Vagina (tissue), 2 donors: ENCODE measurements at regions not wholly inside any gene's neighbourhood (a gene's known extent, or its start where the extent isn't known, plus 50 kb on each side); places are given as distances from the start of the nearest gene placed in this dataset.

ENCODE experiments used
- DNase-seq, 2 donors: peaks; one replicate each; pipeline ENCODE4 v3.0.0-alpha.2; 2017; ENCODE audit errors: extremely low spot score in 2 of 2
- H3K27ac ChIP-seq: fragments of 200-600 bp; sonication (generic); one replicate; pipeline ENCODE4 v1.5.1; 2019
- H3K27me3 ChIP-seq: fragments of 200-600 bp; sonication (generic); one replicate; pipeline ENCODE4 v1.5.1; 2019
- H3K36me3 ChIP-seq, 2 donors: fragments of 200-600 bp; sonication (generic); one replicate each; pipeline ENCODE4 v1.5.1; 2017 to 2019
- H3K4me1 ChIP-seq: fragments of 200-600 bp; sonication (generic); one replicate; pipeline ENCODE4 v1.5.1; 2019
- H3K4me3 ChIP-seq, 2 donors: fragments of 200-600 bp; sonication (generic); 1 replicate in 1 of 2; 2 replicates in 1 of 2; pipeline ENCODE4 v1.5.1; 2016 to 2019
- H3K9me3 ChIP-seq: fragments of 200-600 bp; sonication (generic); one replicate; pipeline ENCODE4 v1.5.1; 2019
- POLR2A ChIP-seq, 2 donors: fragments of 450-650 bp; IDR thresholded peaks; one replicate each; pipeline ENCODE4 v1.6.1; 2017; ENCODE audit warnings: antibody characterized with exemption in 2 of 2, mild to moderate bottlenecking in 2 of 2, moderate library complexity in 2 of 2
- POLR2AphosphoS5 ChIP-seq, 2 donors: sonication (generic); formaldehyde crosslinking; IDR thresholded peaks; one replicate each; pipeline ENCODE4 v1.9.0; 2017; ENCODE audit warnings: antibody characterized with exemption in 2 of 2, mild to moderate bottlenecking in 2 of 2, low read depth in 1 of 2; ENCODE audit not compliant: insufficient read depth in 1 of 2
- intact Hi-C: fragments of 100-400 bp; cut with DNase I; formaldehyde crosslinking; loops from one replicate; pipeline ENCODE4 v1.15.1; 2023
- TF ChIP-seq, protein P1 (sequence below), 3 experiments: fragments of 450-650 bp in 2 of 3; fragments of 200-600 bp in 1 of 3; sonication (generic) in 1 of 3; IDR thresholded peaks; one replicate each; pipeline ENCODE4 v1.5.1; 2017 to 2019; ENCODE audit warnings: antibody characterized with exemption in 3 of 3, mild to moderate bottlenecking in 2 of 3, moderate library complexity in 2 of 3

DNA sequence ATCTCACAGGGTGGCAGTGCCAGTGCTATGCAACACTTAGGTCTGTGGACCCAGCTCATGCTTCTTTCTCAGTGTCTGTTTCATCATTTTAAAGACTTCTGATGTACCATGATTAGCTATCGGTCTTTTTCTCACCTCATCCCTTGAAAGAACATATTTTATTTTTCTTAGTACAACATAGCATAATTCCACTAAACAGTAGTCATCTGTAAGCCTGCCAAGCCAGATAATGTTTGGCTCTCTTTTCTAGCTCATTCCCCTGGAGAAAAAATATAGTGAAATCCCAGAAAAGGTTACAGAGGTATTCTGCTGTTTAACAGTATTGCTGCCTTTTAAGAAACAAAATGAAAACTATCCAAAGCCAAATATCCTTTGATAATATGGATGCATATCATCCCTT, 177.0 kb upstream of the MMS22L start:
- no peaks in the 10 kb centered on the region for H3K36me3 ChIP-seq
- no peaks in the 10 kb centered on the region for H3K27me3 ChIP-seq
- intact Hi-C loops: no loop called here
- no peak for DNase-seq
- no peak overlapping the region for H3K27ac ChIP-seq
- H3K4me3 ChIP-seq: no peak overlapping the region
- TF ChIP-seq POLR2AphosphoS5 (IDR thresholded peaks at IDR 0.05; ENCODE audit: insufficient read depth in 1 of 2, low read depth in 1 of 2): no peak
- TF ChIP-seq POLR2A (IDR thresholded peaks at IDR 0.05): no peak
- TF ChIP-seq, protein P1, sequence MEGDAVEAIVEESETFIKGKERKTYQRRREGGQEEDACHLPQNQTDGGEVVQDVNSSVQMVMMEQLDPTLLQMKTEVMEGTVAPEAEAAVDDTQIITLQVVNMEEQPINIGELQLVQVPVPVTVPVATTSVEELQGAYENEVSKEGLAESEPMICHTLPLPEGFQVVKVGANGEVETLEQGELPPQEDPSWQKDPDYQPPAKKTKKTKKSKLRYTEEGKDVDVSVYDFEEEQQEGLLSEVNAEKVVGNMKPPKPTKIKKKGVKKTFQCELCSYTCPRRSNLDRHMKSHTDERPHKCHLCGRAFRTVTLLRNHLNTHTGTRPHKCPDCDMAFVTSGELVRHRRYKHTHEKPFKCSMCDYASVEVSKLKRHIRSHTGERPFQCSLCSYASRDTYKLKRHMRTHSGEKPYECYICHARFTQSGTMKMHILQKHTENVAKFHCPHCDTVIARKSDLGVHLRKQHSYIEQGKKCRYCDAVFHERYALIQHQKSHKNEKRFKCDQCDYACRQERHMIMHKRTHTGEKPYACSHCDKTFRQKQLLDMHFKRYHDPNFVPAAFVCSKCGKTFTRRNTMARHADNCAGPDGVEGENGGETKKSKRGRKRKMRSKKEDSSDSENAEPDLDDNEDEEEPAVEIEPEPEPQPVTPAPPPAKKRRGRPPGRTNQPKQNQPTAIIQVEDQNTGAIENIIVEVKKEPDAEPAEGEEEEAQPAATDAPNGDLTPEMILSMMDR (IDR thresholded peaks at IDR 0.05): no peak
- H3K9me3 ChIP-seq: no peaks in the 10 kb centered on the region
- H3K4me1 ChIP-seq: no peaks in the 10 kb centered on the region

DNA sequence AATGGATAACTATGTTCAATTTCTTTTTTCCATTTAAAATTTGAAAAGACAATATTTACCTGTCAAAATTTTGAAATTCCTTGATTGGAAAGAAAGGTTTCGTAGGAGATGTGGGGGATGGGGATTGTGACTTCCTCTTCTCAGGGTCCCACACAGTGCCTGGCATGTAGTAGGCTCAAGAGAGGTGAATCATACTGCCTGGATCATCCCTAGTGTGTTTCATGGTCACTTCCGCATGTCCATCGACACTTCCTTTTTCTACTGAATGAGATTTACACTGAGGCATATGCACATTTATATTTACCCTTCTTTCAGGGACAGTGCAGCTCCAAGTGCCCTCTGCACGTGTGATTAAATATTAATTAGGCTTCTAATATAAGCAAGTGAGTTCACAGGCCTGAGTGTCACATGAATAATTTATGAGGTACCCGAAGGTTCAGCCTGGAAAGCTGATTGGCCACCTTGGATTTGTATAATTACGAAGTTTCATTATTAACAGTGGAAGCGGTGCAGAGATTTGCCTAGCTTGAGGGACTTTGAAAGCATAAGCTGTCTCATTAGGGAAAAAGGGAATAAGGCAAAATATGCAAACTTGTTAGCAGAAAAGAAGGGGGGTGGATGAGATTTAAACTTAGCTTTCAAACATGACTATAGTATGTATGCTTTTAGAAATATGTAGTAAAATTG, 177.5 kb upstream of the MMS22L start:
- no peak overlapping the region for H3K27ac ChIP-seq
- intact Hi-C loops: no loop called here

DNA sequence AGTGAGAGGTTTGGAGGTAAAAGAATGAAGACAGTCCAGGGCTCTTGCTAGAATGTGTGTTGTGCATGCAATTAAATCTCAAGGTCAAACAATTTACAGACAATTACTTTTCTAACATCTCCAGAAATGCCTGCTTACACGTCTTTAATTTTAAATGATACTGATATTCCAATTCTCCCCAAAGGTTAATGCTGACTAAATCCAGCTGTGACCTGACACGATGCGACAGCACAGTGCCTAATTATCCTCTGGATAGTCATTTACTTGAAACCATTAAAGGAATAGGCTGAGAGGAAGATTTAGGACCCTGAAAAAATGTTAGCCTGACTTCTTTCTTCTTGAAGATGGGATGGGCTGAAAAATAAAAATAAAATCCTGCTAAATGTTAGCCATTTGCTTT, 178.2 kb upstream of the MMS22L start:
- Histone ChIP-seq H3K4me1 (no peaks in the 10 kb centered on the region), H3K36me3 (no peaks in the 10 kb centered on the region), H3K27me3 (no peaks in the 10 kb centered on the region), H3K4me3 (no peak overlapping the region), H3K9me3 (no peaks in the 10 kb centered on the region), H3K27ac (no peak overlapping the region)
- DNase-seq: no peak
- intact Hi-C loops: no loop called here
- TF ChIP-seq, protein P1 (IDR thresholded peaks at IDR 0.05): no peak
- TF ChIP-seq POLR2AphosphoS5 (IDR thresholded peaks at IDR 0.05; ENCODE audit: insufficient read depth in 1 of 2, low read depth in 1 of 2): no peak
- no peak for TF ChIP-seq POLR2A (IDR thresholded peaks at IDR 0.05)

More for the DNA sequence above, 177.5 kb upstream of the MMS22L start:
- Histone ChIP-seq H3K4me1 (no peaks in the 10 kb centered on the region), H3K9me3 (no peaks in the 10 kb centered on the region), H3K36me3 (no peaks in the 10 kb centered on the region), H3K27me3 (no peaks in the 10 kb centered on the region), H3K4me3 (no peak overlapping the region)
- TF ChIP-seq POLR2AphosphoS5 (IDR thresholded peaks at IDR 0.05; ENCODE audit: insufficient read depth in 1 of 2, low read depth in 1 of 2): no peak
- TF ChIP-seq, protein P1 (IDR thresholded peaks at IDR 0.05): no peak
- no peak for TF ChIP-seq POLR2A (IDR thresholded peaks at IDR 0.05)
- DNase-seq: no peak

DNA sequence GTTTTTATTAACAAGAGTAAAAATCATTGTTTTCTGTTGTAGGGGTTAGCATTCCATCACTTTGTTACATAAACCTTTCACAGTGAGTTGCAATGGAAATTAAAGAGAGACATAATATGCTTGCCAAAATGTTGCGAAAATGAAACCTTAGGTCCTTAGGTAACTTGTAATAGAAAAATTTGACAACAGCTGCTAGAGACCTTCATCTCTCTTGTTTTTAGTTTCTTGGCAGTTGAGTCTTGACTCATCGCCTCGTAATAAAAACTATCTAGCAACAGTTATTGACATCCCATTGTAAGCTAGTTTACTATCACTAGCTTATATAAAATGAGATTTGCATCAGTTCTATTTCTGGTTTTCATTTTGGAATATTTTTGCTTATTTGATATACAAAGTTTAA, 179.0 kb upstream of the MMS22L start:
- TF ChIP-seq POLR2AphosphoS5 (IDR thresholded peaks at IDR 0.05; ENCODE audit: insufficient read depth in 1 of 2, low read depth in 1 of 2) (no peak), POLR2A (IDR thresholded peaks at IDR 0.05) (no peak)
- TF ChIP-seq, protein P1 (IDR thresholded peaks at IDR 0.05): no peak
- no peak for DNase-seq
- intact Hi-C loops: no loop called here

DNA sequence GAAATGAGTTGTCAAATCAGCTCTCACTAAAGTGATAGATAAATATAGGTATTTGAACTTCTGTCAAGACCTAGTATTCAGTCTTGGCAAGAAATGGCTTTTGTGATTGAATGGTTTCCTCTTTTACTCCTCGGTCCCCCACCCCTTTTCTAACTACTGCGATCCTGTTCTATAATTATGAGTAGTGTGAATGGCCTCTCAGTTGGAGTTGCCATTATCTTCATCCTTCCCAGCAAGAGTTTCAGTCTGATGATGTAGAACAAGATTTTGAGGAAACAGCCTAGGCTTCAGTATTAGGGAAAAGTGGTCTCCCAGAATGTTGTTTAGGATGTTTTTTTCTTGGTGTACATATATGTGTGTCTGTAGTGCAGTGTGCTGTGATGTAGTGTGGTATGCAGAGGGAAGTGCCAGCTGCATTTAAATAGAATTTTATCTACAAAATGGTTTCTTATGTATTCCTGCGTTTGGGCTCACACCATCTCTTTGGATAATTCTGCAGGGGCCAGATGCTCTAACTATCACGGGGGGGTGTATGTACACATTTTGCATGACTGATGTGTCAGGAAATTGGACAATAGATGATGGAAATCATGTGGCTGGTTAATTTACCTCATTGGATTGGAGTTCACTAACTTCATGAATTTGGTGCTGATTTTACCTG, 180.1 kb upstream of the MMS22L start:
- no peak overlapping the region for H3K27ac ChIP-seq
- H3K4me3 ChIP-seq: no peak overlapping the region
- no peaks in the 10 kb centered on the region for H3K4me1 ChIP-seq
- no peaks in the 10 kb centered on the region for H3K27me3 ChIP-seq
- no peaks in the 10 kb centered on the region for H3K36me3 ChIP-seq
- no peaks in the 10 kb centered on the region for H3K9me3 ChIP-seq
- TF ChIP-seq POLR2AphosphoS5 (IDR thresholded peaks at IDR 0.05; ENCODE audit: insufficient read depth in 1 of 2, low read depth in 1 of 2) (no peak), POLR2A (IDR thresholded peaks at IDR 0.05) (no peak)
- TF ChIP-seq, protein P1 (IDR thresholded peaks at IDR 0.05): no peak
- no peak for DNase-seq
- intact Hi-C loops: no loop called here

More for the DNA sequence above, 179.0 kb upstream of the MMS22L start:
- H3K36me3 ChIP-seq: no peaks in the 10 kb centered on the region
- no peak overlapping the region for H3K4me3 ChIP-seq
- H3K4me1 ChIP-seq: no peaks in the 10 kb centered on the region
- H3K27me3 ChIP-seq: no peaks in the 10 kb centered on the region
- no peaks in the 10 kb centered on the region for H3K9me3 ChIP-seq
- no peak overlapping the region for H3K27ac ChIP-seq
